ENCODE measurements at regions not wholly inside any gene's neighbourhood (a gene's known extent, or its start where the extent isn't known, plus 50 kb on each side); places are given as distances from the start of the nearest gene placed in this dataset.
A peak's percentile ranks its signal among the peaks of the same experiment; 100 is the strongest.

DNA sequence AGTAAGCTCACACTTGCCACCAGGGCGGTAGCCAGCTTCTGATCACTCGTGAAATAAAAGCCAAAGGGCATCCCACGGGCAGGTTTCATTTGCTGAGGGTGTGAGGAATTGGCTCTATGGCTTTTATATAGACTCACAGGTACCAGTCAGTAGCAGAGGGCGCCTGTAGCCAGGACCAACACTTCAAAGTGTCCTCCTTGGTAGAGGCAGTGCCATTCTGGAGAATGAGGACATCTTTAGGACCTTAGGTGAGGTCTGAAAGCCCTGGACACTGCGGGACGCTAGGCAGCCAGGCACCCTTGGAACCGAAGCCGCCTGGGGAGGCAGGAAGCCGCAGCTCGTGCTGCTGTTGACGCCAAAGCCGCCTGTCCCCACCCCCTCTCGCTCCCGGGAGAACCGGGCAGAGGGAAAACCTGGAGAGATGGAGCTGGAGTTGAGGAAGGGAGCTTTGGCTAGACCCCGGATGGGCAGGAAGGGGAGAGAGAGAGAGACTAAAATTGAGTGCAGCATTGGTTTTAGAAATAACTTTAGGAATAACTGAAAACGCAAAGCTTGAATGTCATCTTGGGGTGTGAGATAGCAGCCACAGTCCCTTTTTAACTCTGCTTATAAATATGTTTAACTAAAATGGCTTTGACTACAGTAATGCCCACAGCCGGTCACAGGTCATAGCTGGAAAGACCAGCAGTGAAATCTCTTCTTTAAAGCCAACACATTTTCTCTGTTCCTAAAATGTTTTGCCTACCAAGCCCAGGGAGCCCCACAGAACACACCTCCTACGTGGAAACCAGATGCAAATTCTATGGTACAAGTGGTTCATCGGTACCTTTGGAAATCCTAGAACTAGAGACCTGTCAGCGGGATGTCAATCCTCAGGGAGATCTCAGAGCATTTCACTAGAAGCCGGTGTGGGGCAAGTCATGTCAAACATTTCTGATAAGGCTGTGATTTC is 128.5 kb upstream of the CDYL start:
- Histone ChIP-seq H3K27ac (ENCODE audit: low read depth) (no peak overlapping the region), H3K4me3 (peak overlapping the region; percentile 48), H3K9me2 (ENCODE audit: insufficient read depth) (no peaks in the 10 kb centered on the region)

More for the DNA sequence above, 128.5 kb upstream of the CDYL start:
- Histone ChIP-seq H3K36me3 (ENCODE audit: insufficient read depth) (no peaks in the 10 kb centered on the region), H3K27me3 (ENCODE audit: insufficient read depth) (no peaks in the 10 kb centered on the region), H4K20me1 (replicated peaks; ENCODE audit: insufficient read depth) (no peaks in the 10 kb centered on the region), H2AFZ (peak overlapping the region; percentile 84), H3K4me2 (peak overlapping the region; percentile 81), H3F3A (replicated peaks; ENCODE audit: low read depth) (no peaks in the 10 kb centered on the region), H3K4me1 (ENCODE audit: insufficient read depth) (peaks cover 8% of the 10 kb centered on the region; the same call in 1 of the 2 replicates), H3K79me2 (replicated peaks; ENCODE audit: insufficient read depth) (no peaks in the 10 kb centered on the region)
- peaks cover 30% of the 10 kb centered on the region for H3K4me1 Mint-ChIP-seq
- peak overlapping the region; percentile 62 for H3K4me3 Mint-ChIP-seq
- peaks cover 4% of the 10 kb centered on the region; the same call in 2 of the 3 replicates for H3K36me3 Mint-ChIP-seq (ENCODE audit: low read depth)
- H3K27ac Mint-ChIP-seq, result no peak overlapping the region
- peaks cover 4% of the 10 kb centered on the region for H3K27me3 Mint-ChIP-seq (ENCODE audit: insufficient read depth, low read depth, poor library complexity)
- DNase-seq (ENCODE audit: low spot score) (peak; percentile 91), ATAC-seq (peak; percentile 93)
- H3K9me3 Mint-ChIP-seq, result peaks cover 6% of the 10 kb centered on the region; the same call in 1 of the 3 replicates
- TF ChIP-seq JUNB (IDR thresholded peaks at IDR 0.05; ENCODE audit: unreplicated experiment) (no peak), ZNF114 (CRISPR knock-in tag; IDR thresholded peaks at IDR 0.05) (no peak), NANOG (IDR thresholded peaks at IDR 0.05; ENCODE audit: borderline replicate concordance) (no peak), CREB1 (CRISPR knock-in tag; IDR thresholded peaks at IDR 0.05; ENCODE audit: low read depth) (peak; percentile 60), POLR2AphosphoS5 (IDR thresholded peaks at IDR 0.05; ENCODE audit: low read depth) (peak; percentile 33; the same call in 1 of the 2 replicates), REST (IDR thresholded peaks at IDR 0.05; ENCODE audit: unreplicated experiment) (no peak)
- TF ChIP-seq, protein P1, sequence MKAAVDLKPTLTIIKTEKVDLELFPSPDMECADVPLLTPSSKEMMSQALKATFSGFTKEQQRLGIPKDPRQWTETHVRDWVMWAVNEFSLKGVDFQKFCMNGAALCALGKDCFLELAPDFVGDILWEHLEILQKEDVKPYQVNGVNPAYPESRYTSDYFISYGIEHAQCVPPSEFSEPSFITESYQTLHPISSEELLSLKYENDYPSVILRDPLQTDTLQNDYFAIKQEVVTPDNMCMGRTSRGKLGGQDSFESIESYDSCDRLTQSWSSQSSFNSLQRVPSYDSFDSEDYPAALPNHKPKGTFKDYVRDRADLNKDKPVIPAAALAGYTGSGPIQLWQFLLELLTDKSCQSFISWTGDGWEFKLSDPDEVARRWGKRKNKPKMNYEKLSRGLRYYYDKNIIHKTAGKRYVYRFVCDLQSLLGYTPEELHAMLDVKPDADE (IDR thresholded peaks at IDR 0.05), result 0 out of 2 replicates have a peak, but pooled peaks have one; percentile 26

Measured in GM23338 (cell line).